GM18951 (cell line): ENCODE measurements at regions not wholly inside any gene's neighbourhood (a gene's known extent, or its start where the extent isn't known, plus 50 kb on each side); places are given as distances from the start of the nearest gene placed in this dataset.
"Not testable (repeated sequence)": the region's sequence is repeated elsewhere in the genome, so short reads cannot be mapped to it uniquely, and the experiment has no call there.

Experiments
- POLR2A ChIP-seq: IDR thresholded peaks from 4 replicates; pipeline ENCODE4 v1.6.1; 2011; ENCODE audit warnings: mild to moderate bottlenecking; ENCODE audit not compliant: insufficient read length, insufficient read depth; ENCODE audit errors: extremely low read depth
- in situ Hi-C: fragments of 300-500 bp; cut with MboI; formaldehyde crosslinking; loops from one replicate; pipeline ENCODE4 v1.12.0; 2022; ENCODE audit warnings: low sequenced_read_pairs, mixed read lengths, inconsistent platforms; ENCODE audit not compliant: unreplicated experiment

DNA sequence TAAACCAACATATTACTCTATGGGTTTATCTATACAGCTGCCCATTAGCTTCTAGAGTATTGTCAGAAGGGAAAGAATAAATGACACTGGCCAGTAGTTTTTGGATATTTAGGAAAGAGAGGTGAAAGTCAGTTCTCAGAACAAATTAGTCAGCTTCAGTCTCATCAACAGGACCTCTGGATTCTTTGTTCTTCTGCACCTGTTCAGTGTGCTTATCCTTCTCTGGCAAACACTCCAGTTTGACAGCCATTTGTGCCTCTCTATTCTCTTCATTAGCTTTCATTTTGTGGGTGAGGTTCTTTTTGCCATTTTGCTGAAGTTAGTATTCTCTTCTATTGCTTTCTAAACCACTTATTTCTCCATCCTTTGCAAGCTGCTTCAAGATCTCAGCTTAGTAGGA is 107.0 kb downstream of the PCDH18 start:
- in situ Hi-C loops = no loop called here

DNA sequence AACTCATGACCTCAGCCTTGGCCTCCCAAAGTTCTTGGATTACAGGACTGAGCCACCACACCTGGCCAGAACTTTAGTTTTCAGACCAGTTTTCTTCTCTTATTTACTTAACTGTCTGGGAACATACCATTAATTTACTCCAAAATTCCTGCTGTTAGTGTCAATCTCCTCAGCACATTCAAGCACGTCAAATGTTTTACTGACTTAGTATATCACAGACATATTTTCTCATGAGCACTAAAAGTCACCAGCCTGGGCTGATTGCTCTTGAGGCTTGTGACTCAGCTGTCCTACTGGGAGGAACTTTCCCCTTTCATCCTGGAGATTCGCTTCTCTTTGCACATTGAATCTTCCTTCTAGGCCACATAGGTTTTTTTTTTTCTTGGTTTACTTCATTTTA is 109.6 kb downstream of the PCDH18 start:
- no peak for TF ChIP-seq POLR2A
- in situ Hi-C loops = no loop called here

More for the DNA sequence above, 107.0 kb downstream of the PCDH18 start:
- TF ChIP-seq POLR2A = no peak

DNA sequence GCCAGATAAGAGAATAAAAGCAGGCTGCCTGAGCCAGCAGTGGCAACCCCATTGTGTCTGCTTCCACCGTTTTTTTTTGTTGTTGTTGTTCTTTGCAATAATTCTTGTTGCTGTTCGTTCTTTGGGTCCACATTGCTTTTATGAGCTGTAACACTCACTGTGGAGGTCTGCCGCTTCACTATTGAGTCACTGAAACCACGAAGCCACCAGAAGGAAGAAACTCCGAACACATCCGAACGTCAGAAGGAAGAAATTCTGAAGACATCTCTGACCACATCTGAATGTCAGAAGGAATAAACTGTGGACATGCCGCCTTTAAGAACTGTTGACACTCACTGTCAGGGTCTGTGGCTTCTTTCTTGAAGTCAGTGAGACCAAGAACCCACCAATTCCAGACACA is 110.5 kb downstream of the PCDH18 start:
- in situ Hi-C loops = no loop called here
- TF ChIP-seq POLR2A = no peak

DNA sequence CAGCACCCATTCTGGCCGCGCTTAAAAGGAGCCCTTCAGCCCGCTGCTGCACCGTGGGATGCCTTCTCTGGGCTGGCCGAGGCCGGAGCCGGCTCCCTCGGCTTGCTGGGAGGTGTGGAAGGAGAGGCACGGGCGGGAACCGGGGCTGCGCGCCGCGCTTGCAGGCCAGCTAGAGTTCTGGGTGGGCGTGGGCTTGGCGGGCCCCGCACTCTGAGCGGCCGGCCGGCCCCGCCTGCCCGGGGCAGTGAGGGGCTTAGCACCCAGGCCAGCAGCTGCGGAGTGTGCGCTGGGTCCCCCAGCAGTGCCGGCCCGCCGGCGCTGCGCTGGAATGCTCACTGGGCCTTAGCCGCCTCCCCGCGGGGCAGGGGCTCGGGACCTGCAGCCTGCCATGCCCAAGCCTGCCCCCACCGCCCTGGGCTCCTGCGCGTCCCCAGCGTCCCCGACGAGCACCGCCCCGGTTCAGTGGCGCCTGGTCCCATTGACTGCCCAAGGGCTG is 111.3 kb downstream of the PCDH18 start:
- no peak for TF ChIP-seq POLR2A
- in situ Hi-C loops = no loop called here

DNA sequence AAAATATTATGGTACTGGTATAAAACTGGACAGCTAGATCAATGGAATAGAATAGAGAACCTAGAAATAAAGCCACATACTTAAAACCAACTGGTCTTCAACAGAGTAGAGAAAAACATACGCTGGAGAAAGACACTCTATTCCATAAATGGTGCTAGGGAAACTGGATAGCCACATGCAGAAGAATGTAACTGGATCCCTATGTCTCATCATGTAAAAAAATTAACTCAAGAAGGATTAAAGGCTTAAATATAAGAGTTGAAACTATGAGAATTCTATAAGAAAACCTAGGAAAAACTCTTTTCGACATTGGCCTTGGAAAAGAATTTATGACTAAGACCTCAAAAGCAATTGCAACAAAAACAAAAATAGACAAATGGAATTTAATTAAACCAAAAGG is 114.6 kb downstream of the PCDH18 start:
- in situ Hi-C loops = no loop called here
- no peak for TF ChIP-seq POLR2A

DNA sequence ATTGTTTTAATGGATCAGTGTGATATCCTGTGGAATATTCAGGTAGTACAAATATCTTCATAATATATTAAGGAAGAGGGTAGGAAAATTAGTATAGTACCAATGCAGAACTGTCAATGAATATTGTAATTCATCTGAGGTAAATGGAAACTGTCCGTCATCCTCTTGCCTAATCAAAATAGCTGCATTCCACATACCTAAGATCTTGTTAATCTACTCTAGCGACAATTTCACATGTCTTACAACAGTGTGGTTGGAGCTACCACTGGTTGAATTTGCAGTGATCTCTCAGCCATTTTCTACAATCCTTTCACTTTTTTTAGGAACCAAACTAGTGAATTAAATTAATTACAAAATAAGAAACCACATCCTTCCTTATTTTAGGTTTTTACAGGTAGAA is 117.5 kb downstream of the PCDH18 start:
- TF ChIP-seq POLR2A = no peak
- in situ Hi-C loops = no loop called here

DNA sequence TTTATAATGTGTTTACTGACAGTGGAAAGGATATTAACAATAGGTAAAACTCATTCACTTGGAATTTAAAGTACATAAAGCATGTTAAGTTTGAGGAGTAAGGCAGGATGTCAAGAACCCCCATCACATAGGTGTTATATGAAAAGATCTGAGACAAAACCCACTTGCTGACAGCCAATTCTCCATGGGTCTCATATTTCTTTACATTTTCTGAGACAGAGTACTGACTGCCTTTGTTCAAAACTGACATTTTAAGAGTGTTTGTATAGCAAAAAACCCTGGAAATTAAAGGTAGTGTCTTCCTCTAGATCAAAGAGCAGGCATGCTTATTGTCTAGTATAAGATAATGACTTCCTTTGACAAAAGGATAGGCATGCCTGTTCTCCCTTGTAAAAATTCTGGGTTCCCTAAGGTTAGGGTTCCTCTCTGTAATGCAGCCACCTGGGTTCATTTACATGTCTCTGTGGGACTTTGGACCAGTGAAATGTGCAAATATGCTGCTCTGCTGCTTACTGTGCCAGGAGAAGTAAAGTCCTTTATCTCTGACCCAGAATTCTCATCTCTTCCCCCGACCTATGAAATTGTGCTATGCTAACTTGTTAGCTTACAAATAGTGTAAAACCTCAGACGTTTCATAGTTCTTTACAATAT is 123.6 kb downstream of the PCDH18 start:
- TF ChIP-seq POLR2A = no peak
- in situ Hi-C loops = no loop called here

DNA sequence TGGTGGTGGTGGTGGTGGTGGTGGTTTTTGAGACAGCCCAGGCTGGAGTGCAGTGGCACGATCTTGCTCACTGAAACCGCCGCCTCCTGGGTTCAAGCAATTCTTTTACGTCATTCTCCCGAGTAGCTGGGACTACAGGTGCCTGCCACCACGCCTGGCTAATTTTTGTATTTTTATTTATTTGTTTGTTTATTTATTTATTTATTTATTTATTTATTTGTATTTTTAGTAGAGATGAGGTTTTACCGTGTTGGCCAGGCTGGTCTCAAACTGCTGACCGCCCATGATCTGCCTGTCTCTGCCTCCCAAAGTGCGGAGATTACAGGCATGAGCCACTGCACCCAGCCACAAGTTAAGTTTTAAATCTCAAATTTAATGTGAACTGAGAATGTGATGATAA is 126.5 kb downstream of the PCDH18 start:
- in situ Hi-C loops = not testable (repeated sequence)

DNA sequence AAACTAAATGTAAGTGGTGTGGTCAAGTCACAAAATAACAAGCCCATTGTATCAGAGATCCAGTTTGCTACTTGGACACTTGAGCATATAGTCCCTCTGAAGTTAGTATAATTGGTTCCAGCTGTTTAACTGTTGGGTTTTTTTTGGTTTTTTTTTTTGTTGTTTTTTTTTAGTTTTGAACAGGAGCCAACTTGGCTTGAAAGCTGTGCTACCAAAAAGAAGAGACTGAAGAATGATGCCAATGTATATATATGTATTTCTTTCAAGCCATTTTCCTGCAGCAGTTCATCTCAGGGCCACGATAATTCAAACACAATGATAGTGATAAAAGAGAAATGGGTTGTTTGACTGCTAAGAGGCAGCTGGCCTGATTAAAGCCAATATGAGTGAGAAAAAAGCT is 138.3 kb downstream of the PCDH18 start:
- in situ Hi-C loops = no loop called here
- no peak for TF ChIP-seq POLR2A

DNA sequence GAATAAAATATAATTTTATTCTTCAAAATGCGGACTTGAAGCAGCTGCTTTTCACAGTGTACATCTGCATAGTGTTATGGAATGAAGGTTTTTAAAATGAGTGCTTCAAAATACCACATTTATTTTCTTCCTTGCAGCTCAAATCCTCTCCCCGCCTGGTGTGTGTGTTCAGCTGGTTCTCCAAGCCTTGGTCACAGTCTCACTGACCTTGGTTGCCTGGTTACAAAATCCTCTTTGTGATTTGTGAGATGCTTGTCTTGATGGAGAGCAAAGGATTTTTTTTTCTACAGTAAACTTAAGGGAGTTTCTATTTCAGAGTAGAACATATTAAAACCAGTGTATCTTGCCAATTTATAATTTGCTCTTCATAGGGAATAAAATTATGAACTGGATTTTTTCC is 139.2 kb downstream of the PCDH18 start:
- no peak for TF ChIP-seq POLR2A
- in situ Hi-C loops = no loop called here

DNA sequence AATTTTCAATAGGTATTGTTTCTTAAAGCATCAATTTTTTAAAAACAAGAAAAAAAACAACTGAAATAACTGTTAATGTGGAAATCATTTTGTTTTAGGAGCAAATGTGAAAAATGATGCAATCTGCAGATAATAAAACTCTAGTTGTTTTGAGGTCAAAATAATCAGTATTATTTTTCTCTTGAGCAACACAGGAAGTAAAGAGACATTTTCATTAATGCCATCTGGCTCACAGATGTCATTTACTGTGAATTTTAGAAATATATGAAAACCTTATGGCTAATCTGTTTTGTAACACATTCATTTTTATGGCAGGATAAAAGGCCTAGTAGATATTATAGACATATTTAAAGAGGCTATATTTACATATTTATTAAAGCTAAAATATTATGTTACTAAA is 141.6 kb downstream of the PCDH18 start:
- no peak for TF ChIP-seq POLR2A
- in situ Hi-C loops = no loop called here

DNA sequence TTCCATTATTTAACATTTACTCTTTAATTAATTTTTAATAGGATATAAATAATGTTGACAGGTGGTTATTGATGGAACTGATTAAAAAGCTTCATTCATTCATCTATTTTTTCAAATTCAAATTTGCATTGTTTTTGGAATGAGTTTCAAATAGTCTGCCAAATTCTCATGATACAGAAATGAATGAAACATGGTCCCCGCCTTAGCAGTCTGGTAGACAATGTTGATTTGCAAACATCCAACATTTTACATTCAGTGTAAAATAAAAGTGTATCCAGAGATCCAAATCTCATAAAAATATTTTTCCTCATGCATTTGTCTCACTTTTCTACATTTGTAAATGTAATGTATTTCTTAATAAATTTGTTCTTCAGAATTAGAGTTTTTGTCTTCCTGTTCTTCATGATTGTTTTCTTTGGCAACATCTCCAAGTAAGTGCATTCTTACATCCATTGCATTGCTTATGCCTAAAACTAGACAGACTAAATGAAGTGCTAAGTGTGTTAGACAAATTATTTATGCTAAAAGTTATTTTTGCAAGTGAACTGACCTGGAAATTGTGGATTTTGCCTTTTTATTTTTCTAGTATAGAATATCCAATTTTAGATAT is 142.3 kb downstream of the PCDH18 start:
- TF ChIP-seq POLR2A = no peak
- in situ Hi-C loops = no loop called here

DNA sequence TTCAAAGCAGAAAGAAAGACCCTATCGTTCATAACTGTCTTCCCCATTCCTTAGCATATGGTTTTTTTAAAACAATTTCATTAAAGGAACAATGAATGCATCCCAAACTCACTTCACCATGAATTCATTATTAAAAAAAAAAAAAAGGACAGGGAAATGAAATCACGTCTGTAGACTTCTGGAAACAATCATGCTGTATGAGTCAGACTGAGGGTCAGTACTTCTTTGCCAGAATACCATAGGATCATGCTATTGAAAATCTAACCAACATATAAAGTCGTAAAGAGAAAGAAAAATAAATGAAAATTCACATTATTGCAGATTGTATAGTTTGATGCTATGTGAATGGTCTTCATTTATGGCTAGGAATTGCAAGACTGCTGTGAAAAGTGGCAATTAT is 144.4 kb downstream of the PCDH18 start:
- in situ Hi-C loops = no loop called here
- no peak for TF ChIP-seq POLR2A

DNA sequence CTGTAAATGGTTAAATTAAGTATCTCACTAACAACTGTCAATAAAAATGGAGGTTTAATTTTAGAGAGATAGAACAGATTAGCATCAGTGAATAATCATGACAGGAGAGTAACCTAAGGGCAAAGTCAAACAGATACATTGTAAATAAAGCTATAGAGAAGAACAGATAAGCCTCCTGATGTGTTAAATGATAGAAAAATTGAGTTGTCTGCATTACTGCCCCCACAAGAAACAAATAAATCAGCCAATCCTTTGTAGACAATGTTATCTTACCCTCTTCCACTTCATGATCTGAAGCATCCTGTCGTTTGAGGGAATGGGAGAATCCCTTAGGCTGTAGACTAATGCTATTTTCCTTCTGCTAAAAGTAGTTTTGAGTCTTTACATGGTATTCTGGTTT is 147.8 kb downstream of the PCDH18 start:
- TF ChIP-seq POLR2A = no peak
- in situ Hi-C loops = no loop called here
